NCI-H446 (cell line): ENCODE measurements at regions not wholly inside any gene's neighbourhood (a gene's known extent, or its start where the extent isn't known, plus 50 kb on each side); places are given as distances from the start of the nearest gene placed in this dataset.

Experiments used
- DNase-seq, 2 experiments: peaks; one replicate each; lab custom pipeline; 2025; lab: John Stamatoyannopoulos, UW

GRCh38 chr10:43782814-43783213 is 134.1 kb upstream of the ZNF32 start:
- DNase-seq, result no peak

DNA sequence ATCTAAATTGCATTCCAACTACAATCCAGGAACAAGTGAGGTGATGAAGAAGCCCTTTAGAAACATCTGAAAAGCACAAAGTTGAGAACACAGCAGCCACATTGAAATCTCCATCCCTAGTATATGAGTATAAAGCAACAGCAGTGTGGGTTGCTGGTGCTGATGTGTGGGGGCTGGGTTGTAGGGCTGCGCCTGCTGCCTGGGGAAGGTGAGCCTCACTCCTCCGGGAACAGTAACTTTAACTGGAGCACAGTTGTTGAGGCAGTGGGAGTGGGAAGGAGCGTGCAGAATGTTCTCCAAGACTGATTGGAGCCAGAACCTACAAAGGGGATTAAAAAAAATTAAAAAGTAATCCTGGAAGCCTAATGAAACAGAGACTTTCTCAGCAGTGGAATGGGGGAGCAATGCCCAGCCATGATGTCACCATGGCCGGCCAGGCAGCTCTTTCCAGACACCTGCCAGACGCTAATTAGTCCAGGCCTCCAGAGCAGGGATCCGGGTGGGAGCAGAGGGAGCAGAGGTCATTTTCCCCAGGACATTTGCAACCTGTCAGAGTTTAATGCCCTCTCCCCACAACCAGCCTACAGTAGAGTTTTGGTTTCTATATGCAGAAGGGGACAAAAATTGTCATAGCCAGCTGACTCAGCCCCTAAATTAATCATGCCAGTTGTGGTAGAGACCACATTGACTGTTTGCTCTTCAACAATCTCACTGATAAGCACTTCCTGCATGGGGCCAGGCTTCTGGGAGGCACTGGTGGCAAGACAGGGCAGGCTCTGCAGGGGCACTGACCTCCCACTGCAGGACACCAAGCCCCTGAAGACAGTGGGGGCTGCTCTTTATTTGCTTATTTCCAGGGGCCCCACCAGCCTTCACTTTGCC is 133.0 kb upstream of the ZNF32 start:
- no peak for DNase-seq

GRCh38 chr10:43778571-43778970 is 129.9 kb upstream of the ZNF32 start:
- DNase-seq, result no peak

DNA sequence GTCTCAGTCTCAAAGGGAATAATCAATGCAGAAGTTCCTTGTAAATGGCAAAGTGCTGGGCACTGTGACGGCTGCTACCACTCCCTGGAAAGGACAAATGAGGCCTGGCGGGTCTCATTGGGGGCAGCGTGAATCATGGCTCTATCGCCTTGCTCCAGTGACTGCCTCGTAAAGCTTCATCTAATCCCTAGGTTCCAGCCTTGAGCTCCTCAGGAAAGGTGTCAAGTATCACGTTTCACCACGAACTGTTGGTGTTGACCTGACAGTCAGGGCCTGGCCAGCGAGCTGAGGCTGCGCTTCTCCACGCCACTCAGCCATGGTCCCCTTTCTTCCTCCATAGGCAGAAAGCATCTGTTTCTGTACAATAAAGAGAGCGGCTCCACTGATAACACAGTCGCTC is 126.7 kb upstream of the ZNF32 start:
- DNase-seq, result no peak

- DNase-seq, result no peak
These were observed 125.6 kb upstream of the ZNF32 start for GRCh38 chr10:43774234-43774769.

DNA sequence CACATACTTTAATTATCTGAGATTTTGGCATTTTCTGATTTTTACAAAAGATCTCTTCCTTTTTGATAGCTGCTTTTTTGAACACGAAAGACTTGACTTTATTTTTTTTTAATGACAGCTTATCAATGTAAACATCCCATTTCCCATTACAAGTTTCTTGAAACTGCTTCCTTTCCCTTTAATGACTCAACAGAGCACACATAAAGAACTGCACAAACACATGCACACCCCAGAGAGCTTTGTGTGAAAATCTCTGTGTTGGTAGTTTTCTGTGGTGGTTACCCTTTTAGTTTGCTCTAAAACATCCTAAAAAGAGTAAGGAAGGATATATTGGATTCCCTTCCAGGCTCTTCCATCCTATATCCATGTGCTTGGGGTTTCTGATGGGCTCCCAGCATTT is 125.1 kb upstream of the ZNF32 start:
- no peak for DNase-seq

DNA sequence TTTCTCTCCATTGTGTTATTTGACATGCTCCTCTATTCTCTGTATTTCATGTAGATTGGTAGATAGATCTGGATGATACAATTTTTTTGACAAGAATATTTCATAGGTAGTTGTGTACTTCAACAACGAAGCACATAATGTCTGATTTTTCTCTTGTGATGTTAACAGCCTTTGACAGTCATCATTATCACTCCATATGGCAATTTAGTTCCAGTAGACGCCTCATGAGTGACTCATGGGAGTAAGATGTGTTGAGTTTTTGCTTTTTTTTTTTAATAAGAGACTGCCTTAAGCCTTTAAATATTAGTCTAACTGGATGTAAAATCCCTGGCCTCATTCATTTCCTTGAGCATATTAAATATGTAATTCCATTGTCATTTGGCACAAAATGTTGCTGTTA is 123.5 kb upstream of the ZNF32 start:
- no peak for DNase-seq

- DNase-seq, result no peak
These were observed 123.0 kb upstream of the ZNF32 start for GRCh38 chr10:43771675-43772074.

GRCh38 chr10:43765516-43765915 is 116.8 kb upstream of the ZNF32 start:
- DNase-seq, result no peak

DNA sequence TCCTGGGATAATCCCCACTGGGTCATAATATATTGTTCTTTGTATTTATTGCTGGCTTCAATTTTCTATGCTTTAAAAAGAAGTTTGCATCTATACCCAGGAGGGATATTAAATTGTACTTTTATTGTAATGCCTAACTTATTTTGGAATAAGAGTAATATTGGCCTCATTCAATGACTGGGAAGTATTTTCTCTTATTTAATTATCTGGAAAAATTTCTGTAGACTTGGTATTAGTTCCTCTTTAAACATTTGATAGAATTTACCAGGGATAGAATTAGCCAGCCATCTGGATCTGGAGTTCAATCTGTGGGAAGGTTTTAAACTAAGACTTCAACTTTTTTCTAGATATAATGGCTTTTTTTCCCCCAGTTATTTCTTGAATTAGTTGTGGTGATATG is 115.2 kb upstream of the ZNF32 start:
- no peak for DNase-seq

DNA sequence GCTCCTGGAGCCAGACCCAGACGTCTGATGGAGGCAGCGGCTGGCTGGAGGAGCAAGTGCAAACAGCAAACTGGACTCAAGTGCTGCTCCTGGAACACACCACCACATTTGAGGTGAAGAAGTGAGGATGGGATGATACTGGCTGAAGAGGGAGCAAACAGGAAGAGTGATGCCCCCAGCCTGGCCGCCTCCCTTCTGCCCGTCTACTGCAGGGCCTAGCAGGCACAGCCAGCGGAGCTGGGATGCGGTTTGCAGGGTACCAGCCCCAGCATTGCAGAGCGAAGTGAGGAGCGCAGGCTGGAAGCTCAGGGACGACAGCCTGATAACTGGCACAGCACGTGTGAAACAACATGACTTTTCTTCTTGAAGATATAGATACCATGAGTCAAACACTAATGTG is 111.8 kb upstream of the ZNF32 start:
- DNase-seq, result no peak

GRCh38 chr10:43759216-43759615 is 110.5 kb upstream of the ZNF32 start:
- DNase-seq, result no peak

DNA sequence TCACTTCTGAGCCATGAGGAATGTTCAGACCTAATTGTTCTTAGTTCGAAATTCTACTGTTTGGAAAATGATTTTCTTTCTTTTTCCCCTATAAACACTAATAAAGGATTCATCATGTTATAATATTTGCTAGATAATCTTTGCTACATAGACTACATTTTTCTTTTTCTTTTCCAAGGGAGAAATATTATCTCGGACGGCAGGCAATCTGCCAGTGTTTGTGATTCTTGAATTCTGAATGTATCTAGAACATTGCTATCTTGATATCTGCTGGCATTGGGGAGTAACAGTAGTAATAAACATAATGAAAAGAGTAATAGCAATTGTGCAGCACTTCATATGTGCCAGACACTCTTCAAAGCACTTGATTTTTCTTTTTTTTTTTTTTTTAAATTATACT is 107.7 kb upstream of the ZNF32 start:
- DNase-seq, result no peak

DNA sequence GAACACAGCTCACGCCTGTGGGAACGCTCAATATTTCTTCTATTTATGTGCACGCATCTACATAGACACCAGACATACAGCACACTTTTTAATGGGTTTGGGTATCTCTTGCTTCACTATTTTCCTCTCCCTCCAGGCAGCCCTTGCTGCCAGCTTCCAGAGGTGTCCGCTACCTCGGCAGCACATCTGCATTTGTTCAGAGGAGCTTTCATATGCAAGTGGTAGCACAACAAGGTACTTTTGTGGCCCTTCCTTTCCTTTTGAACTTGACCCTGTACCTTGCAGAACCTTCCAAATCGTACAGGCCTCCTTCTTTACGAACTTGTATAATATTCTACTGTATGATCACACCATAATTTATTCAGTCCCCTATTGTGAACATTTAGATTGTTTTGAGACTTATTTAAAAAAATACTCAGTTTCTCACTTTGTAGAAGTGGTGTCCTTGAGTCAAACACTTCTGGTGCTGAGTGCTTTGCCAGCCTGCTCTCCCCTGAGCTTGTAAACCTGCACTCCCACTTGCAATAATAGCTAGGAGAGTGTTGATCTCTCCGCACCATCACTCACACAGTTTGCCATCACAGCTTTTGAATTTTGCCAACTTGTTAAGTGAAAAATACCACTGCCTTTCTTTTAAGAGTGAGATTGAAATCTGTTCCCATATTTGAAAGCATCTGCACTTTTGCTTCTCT is 106.0 kb upstream of the ZNF32 start:
- DNase-seq, result no peak

GRCh38 chr10:43753397-43754061 is 104.8 kb upstream of the ZNF32 start:
- no peak for DNase-seq

GRCh38 chr10:43752682-43753081 is 104.0 kb upstream of the ZNF32 start:
- no peak for DNase-seq

DNA sequence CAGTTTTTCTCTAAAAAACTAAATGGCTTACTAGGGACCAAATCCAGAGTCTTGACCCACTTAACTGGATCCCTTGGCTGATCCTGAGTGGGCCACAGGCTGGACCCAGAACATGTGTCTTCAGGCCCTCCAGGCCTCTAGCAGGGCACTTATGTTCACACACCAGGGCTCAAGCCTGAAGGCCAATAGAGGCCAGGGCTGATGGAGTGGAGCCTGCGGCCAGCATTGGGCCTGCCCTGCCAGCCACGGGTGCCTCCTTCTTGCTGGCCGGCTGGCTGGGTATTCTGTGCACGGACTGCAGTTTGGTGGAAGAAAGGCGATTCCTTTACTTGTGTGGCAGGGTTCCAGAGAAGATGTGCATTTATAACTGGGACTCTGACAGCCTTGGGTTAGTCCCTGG is 103.0 kb upstream of the ZNF32 start:
- no peak for DNase-seq

GRCh38 chr10:43749940-43750552 is 101.4 kb upstream of the ZNF32 start:
- no peak for DNase-seq

GRCh38 chr10:43749145-43749576 is 100.5 kb upstream of the ZNF32 start:
- no peak for DNase-seq

DNA sequence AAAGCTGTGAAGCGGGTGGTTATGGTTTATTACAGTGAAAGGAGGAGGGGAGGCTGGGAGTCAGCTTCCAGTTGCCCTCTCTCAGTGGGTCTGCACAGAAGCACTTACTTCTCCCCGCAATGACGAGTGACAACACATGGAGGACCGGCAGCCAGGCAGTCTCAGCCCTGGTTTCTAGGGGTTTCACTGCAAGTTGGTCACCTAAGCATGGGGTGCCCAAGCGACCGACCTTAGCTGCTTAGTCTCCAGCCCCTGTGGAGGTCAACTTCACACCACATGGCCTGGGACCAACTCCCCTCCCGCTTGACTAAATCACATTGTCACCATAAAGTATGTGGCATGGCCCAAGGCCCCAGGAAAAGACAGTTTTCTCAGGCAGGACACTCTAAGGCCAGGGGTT is 99.9 kb upstream of the ZNF32 start:
- no peak for DNase-seq

- no peak for DNase-seq
These were observed 98.2 kb upstream of the ZNF32 start for GRCh38 chr10:43746906-43747305.

DNA sequence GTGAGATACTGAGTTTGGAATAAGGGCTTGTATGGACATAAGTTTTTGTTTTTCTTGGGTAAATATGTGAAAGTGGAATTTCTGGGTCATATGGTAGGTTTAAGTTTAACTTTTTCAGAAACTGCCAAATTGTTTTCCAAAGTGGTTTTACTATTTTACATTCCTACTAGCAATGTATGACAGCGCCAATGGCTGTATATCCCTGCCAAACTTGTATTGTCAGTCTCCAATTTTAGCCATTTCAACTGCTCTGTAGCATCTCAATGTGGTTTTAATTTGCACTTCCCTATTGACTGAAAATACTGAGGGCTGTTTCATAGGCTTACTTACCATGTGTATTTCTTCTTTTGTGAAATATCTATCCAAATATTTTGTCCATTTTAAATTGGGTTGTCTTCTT is 90.5 kb upstream of the ZNF32 start:
- no peak for DNase-seq
